Neural progenitor cell (in vitro differentiated cells): ENCODE measurements at regions not wholly inside any gene's neighbourhood (a gene's known extent, or its start where the extent isn't known, plus 50 kb on each side); places are given as distances from the start of the nearest gene placed in this dataset.

Experiments used
- DNase-seq: peaks from one replicate; pipeline ENCODE4 v3.0.0-alpha.2; 2016; ENCODE audit warnings: low spot score
- H2AFZ ChIP-seq: fragments of 200-600 bp; sonication (generic); replicated peaks from 2 replicates; pipeline ENCODE4 v1.6.1; 2016; ENCODE audit warnings: antibody characterized with exemption
- H3F3A ChIP-seq: fragments of 200-600 bp; sonication (generic); 2 replicates; pipeline ENCODE4 v1.6.1; 2016; ENCODE audit warnings: antibody characterized with exemption, low read depth
- H3K27ac ChIP-seq: fragments of 200-600 bp; sonication (generic); 2 replicates; pipeline ENCODE4 v1.5.1; 2016; ENCODE audit warnings: mild to moderate bottlenecking
- H3K27me3 ChIP-seq: fragments of 200-600 bp; sonication (generic); 2 replicates; pipeline ENCODE4 v1.6.1; 2016; ENCODE audit warnings: mild to moderate bottlenecking, moderate library complexity
- H3K36me3 ChIP-seq: fragments of 200-600 bp; sonication (generic); 2 replicates; pipeline ENCODE4 v1.5.1; 2016
- H3K4me1 ChIP-seq: fragments of 200-600 bp; sonication (generic); 2 replicates; pipeline ENCODE4 v1.6.1; 2016; ENCODE audit warnings: mixed run types
- H3K4me2 ChIP-seq: fragments of 200-600 bp; sonication (generic); 2 replicates; pipeline ENCODE4 v1.6.1; 2016
- H3K4me3 ChIP-seq: fragments of 200-600 bp; sonication (generic); 2 replicates; pipeline ENCODE4 v1.5.1; 2016
- H3K79me2 ChIP-seq: fragments of 200-600 bp; sonication (generic); 2 replicates; pipeline ENCODE4 v1.6.1; 2016; ENCODE audit warnings: low read depth
- H3K9ac ChIP-seq: fragments of 200-600 bp; sonication (generic); 2 replicates; pipeline ENCODE4 v1.6.1; 2016
- H3K9me3 ChIP-seq: fragments of 200-600 bp; sonication (generic); 2 replicates; pipeline ENCODE4 v1.5.1; 2016; ENCODE audit warnings: low read depth
- H4K20me1 ChIP-seq: fragments of 200-600 bp; sonication (generic); 2 replicates; pipeline ENCODE4 v1.6.1; 2016; ENCODE audit warnings: low read depth
- H3K27ac Mint-ChIP-seq: 3 replicates; pipeline ENCODE4 v1.8.0; 2021; ENCODE audit warnings: mixed read lengths
- H3K27me3 Mint-ChIP-seq: 2 replicates; pipeline ENCODE4 v1.8.0; 2022; ENCODE audit warnings: low read depth, mild to moderate bottlenecking, inconsistent platforms, moderate library complexity, mixed read lengths; ENCODE audit not compliant: insufficient read depth
- H3K36me3 Mint-ChIP-seq: 3 replicates; pipeline ENCODE4 v1.8.0; 2021; ENCODE audit warnings: mixed read lengths
- H3K4me1 Mint-ChIP-seq: 3 replicates; pipeline ENCODE4 v1.8.0; 2021; ENCODE audit warnings: mixed read lengths
- H3K4me3 Mint-ChIP-seq: 3 replicates; pipeline ENCODE4 v1.8.0; 2021; ENCODE audit warnings: mild to moderate bottlenecking, moderate library complexity, mixed read lengths
- H3K9me3 Mint-ChIP-seq: 3 replicates; pipeline ENCODE4 v1.8.0; 2020; ENCODE audit warnings: mixed read lengths
- EZH2 ChIP-seq: fragments of 200-600 bp; sonication (generic); IDR thresholded peaks from 2 replicates; pipeline ENCODE4 v1.6.1; 2017; ENCODE audit warnings: antibody characterized with exemption, mild to moderate bottlenecking, moderate library complexity
- EZH2phosphoT487 ChIP-seq: fragments of 200-600 bp; sonication (generic); IDR thresholded peaks from 2 replicates; pipeline ENCODE4 v1.6.1; 2017; ENCODE audit warnings: antibody characterized with exemption
- TF ChIP-seq, protein P1 (sequence below): fragments of 200-600 bp; sonication (generic); IDR thresholded peaks from 2 replicates; pipeline ENCODE4 v1.5.1; 2017; ENCODE audit warnings: antibody characterized with exemption, mild to moderate bottlenecking

DNA sequence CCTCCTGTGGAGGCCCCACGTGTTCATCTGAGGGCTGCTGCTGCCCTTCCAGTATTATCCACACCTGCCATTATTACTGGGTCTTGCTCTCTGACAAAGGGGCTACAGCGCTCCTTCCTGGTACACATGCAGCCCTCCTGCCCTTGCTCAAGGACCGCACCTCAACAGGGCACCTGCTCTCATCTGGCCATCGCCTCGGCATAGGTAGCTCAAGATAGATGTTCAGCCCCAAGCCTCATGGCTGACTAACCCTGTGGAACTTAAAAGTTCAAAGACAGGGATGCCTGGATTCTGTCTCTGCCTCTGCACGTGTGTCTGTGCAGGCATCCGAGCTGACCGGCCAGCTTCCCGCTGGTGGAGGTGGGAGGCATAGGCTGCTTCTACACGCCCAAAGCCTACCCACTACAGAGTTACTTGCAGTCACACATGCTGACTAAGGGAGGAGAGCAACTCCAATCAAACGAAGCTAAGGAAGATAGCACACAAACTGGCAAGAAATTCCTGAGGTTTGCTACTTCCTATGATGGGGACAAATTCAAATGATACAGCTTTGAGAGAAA, 152.5 kb upstream of the ATP10A start:
- Histone ChIP-seq H4K20me1 (no peaks in the 10 kb centered on the region), H3K36me3 (no peaks in the 10 kb centered on the region), H3K9me3 (no peaks in the 10 kb centered on the region), H3F3A (no peaks in the 10 kb centered on the region), H3K4me3 (no peak overlapping the region), H2AFZ (peak overlapping the region; percentile 17), H3K9ac (no peak overlapping the region), H3K79me2 (no peaks in the 10 kb centered on the region), H3K4me1 (peaks cover 4% of the 10 kb centered on the region), H3K27ac (no peak overlapping the region), H3K27me3 (no peaks in the 10 kb centered on the region), H3K4me2 (no peak overlapping the region)
- Mint-ChIP-seq H3K4me3 (no peak overlapping the region), H3K4me1 (peaks cover 10% of the 10 kb centered on the region), H3K9me3 (peaks cover 2% of the 10 kb centered on the region), H3K27ac (no peak overlapping the region), H3K36me3 (no peaks in the 10 kb centered on the region), H3K27me3 (peaks cover 9% of the 10 kb centered on the region)
- TF ChIP-seq EZH2phosphoT487 (no peak), EZH2 (no peak)
- TF ChIP-seq, protein P1, sequence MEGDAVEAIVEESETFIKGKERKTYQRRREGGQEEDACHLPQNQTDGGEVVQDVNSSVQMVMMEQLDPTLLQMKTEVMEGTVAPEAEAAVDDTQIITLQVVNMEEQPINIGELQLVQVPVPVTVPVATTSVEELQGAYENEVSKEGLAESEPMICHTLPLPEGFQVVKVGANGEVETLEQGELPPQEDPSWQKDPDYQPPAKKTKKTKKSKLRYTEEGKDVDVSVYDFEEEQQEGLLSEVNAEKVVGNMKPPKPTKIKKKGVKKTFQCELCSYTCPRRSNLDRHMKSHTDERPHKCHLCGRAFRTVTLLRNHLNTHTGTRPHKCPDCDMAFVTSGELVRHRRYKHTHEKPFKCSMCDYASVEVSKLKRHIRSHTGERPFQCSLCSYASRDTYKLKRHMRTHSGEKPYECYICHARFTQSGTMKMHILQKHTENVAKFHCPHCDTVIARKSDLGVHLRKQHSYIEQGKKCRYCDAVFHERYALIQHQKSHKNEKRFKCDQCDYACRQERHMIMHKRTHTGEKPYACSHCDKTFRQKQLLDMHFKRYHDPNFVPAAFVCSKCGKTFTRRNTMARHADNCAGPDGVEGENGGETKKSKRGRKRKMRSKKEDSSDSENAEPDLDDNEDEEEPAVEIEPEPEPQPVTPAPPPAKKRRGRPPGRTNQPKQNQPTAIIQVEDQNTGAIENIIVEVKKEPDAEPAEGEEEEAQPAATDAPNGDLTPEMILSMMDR, result no peak
- DNase-seq, result no peak

DNA sequence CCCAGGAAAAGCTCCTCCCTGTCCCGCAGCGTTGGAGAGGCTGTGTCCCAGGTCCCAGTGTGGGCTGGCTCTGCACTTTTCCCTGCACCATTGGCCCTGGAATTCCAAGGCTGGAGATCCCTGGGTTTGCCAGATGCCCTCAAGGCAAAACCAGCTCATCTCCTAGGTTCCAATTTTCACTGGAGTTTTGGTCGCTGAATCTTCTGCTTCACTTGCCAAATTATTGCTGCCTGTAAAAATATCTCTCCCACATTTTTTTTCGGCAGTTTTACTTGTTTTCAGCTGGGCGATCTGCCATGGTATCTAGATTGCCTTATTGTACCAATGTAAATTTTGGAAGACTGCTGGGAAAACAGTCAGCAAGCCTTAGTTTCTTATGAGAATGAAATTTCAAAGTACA, 150.9 kb upstream of the ATP10A start:
- no peak overlapping the region for H3K4me2 ChIP-seq
- H3K36me3 Mint-ChIP-seq, result no peaks in the 10 kb centered on the region
- no peaks in the 10 kb centered on the region for H3K9me3 ChIP-seq
- peaks cover 10% of the 10 kb centered on the region for H3K4me1 Mint-ChIP-seq
- peaks cover 2% of the 10 kb centered on the region for H3K9me3 Mint-ChIP-seq
- peaks cover 4% of the 10 kb centered on the region for H3K4me1 ChIP-seq
- H3K4me3 ChIP-seq, result no peak overlapping the region
- no peak for DNase-seq
- no peaks in the 10 kb centered on the region for H3K36me3 ChIP-seq
- H3K27ac Mint-ChIP-seq, result no peak overlapping the region
- no peak overlapping the region for H2AFZ ChIP-seq
- H3K27me3 Mint-ChIP-seq, result peaks cover 5% of the 10 kb centered on the region
- no peak overlapping the region for H3K4me3 Mint-ChIP-seq
- no peaks in the 10 kb centered on the region for H3K27me3 ChIP-seq
- TF ChIP-seq, protein P1, result no peak
- TF ChIP-seq EZH2phosphoT487, result no peak
- no peak for TF ChIP-seq EZH2
- H3K79me2 ChIP-seq, result no peaks in the 10 kb centered on the region
- no peak overlapping the region for H3K9ac ChIP-seq
- H3K27ac ChIP-seq, result no peak overlapping the region
- no peaks in the 10 kb centered on the region for H3F3A ChIP-seq
- H4K20me1 ChIP-seq, result no peaks in the 10 kb centered on the region

DNA sequence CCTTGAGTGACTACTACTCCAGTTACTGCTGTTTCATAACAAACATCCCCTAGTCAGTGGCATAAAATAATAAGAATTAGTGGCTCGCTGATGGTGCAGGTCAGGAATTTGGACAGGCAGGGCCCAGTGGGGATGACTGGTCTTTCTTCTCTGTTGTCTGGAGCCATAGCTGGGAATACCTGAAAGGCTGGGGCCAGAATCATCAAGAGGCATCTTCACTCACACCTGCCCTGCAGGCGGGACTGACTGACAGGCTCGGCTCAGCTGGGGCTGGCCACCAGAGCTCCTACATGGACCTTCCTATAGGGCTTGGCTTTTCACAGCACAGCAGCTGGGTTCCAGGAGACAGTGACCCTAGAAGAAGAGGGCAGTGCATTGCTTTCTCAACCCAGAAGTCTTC, 148.8 kb upstream of the ATP10A start:
- Mint-ChIP-seq H3K4me1 (peaks cover 8% of the 10 kb centered on the region), H3K27ac (no peak overlapping the region), H3K36me3 (no peaks in the 10 kb centered on the region), H3K9me3 (peaks cover 2% of the 10 kb centered on the region), H3K27me3 (peaks cover 2% of the 10 kb centered on the region), H3K4me3 (no peak overlapping the region)
- Histone ChIP-seq H3F3A (no peaks in the 10 kb centered on the region), H3K4me1 (peaks cover 4% of the 10 kb centered on the region), H3K9ac (no peak overlapping the region), H3K36me3 (no peaks in the 10 kb centered on the region), H2AFZ (no peak overlapping the region), H3K27me3 (no peaks in the 10 kb centered on the region), H3K27ac (no peak overlapping the region), H4K20me1 (no peaks in the 10 kb centered on the region), H3K9me3 (no peaks in the 10 kb centered on the region), H3K4me2 (no peak overlapping the region), H3K4me3 (no peak overlapping the region), H3K79me2 (no peaks in the 10 kb centered on the region)
- TF ChIP-seq, protein P1, result no peak
- no peak for TF ChIP-seq EZH2phosphoT487
- no peak for TF ChIP-seq EZH2
- DNase-seq, result no peak
